ENCODE measurements at regions not wholly inside any gene's neighbourhood (a gene's known extent, or its start where the extent isn't known, plus 50 kb on each side); places are given as distances from the start of the nearest gene placed in this dataset.

DNA sequence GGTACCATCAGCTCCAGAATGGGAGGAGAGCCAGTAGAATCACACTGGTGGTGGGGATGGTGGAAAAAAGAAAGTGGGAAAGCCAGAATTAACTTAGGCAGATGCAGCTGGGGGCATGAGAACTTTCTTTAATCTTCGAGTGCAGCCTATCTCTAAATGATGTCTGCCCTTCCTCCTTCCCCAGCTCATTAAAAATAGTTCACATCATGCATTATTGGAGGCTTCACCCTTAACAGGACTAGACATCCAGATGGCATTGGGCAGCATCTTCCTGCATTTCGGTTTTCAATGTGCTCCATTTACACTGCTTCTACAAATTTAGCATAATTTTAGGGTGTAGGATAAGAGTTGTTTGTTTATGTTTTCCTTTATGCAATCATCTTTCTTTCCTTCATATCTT lies 272.8 kb downstream of the COG6 start:
- no peak overlapping the region for H3K27ac Mint-ChIP-seq
- TF ChIP-seq, protein P1, sequence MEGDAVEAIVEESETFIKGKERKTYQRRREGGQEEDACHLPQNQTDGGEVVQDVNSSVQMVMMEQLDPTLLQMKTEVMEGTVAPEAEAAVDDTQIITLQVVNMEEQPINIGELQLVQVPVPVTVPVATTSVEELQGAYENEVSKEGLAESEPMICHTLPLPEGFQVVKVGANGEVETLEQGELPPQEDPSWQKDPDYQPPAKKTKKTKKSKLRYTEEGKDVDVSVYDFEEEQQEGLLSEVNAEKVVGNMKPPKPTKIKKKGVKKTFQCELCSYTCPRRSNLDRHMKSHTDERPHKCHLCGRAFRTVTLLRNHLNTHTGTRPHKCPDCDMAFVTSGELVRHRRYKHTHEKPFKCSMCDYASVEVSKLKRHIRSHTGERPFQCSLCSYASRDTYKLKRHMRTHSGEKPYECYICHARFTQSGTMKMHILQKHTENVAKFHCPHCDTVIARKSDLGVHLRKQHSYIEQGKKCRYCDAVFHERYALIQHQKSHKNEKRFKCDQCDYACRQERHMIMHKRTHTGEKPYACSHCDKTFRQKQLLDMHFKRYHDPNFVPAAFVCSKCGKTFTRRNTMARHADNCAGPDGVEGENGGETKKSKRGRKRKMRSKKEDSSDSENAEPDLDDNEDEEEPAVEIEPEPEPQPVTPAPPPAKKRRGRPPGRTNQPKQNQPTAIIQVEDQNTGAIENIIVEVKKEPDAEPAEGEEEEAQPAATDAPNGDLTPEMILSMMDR (IDR thresholded peaks at IDR 0.05): no peak
- whole genome bisulfite sequencing (ENCODE audit: insufficient coverage): 80% methylated on average over 1 of the region's 2 CpGs
- no peak overlapping the region for H3K27ac ChIP-seq (ENCODE audit: low read depth in 1 of 2, low read length in 2 of 2)
- no peak overlapping the region for H3K4me2 ChIP-seq (replicated peaks; ENCODE audit: extremely low read depth, low read length, poor library complexity, severe bottlenecking)
- no peaks in the 10 kb centered on the region for H3K4me1 Mint-ChIP-seq
- H3K9me3 ChIP-seq (replicated peaks in 1 of 2; ENCODE audit: control insufficient read depth in 1 of 2, insufficient read depth in 1 of 2, low read length in 2 of 2): peaks cover 8 to 11% of the 10 kb centered on the region in 2 donors
- H3K36me3 ChIP-seq (replicated peaks in 1 of 2; ENCODE audit: control insufficient read depth in 1 of 2, insufficient read depth in 2 of 2, low read length in 2 of 2): no peaks in the 10 kb centered on the region
- H3K4me3 ChIP-seq (replicated peaks in 1 of 3; ENCODE audit: low read depth in 2 of 3, low read length in 3 of 3): no peak overlapping the region
- intact Hi-C loops (cut with micrococcal nuclease): no loop called here
- no peak overlapping the region for H2AFZ ChIP-seq (ENCODE audit: insufficient read depth, low read depth, low read length, poor library complexity, severe bottlenecking)
- DNase-seq: no peak
- H3K9ac ChIP-seq (ENCODE audit: insufficient read depth, low read length, poor library complexity, severe bottlenecking): no peak overlapping the region
- peaks cover 0 to 1% (median 0%) of the 10 kb centered on the region in 3 donors for H3K27me3 Mint-ChIP-seq (ENCODE audit: low read depth in 3 of 3)
- H3K4me1 ChIP-seq (ENCODE audit: control insufficient read depth in 1 of 2, insufficient read depth in 2 of 2, low read length in 2 of 2): no peaks in the 10 kb centered on the region
- no peak overlapping the region for H3K4me3 Mint-ChIP-seq
- H3K36me3 Mint-ChIP-seq: no peaks in the 10 kb centered on the region
- H3K79me2 ChIP-seq (ENCODE audit: insufficient read depth, low read length): no peaks in the 10 kb centered on the region
- no peaks in the 10 kb centered on the region for H3K27me3 ChIP-seq (ENCODE audit: control insufficient read depth in 2 of 2, insufficient read depth in 2 of 2, low read length in 2 of 2)
- peaks cover 11 to 25% (median 14%) of the 10 kb centered on the region in 7 donors for H3K9me3 Mint-ChIP-seq
- H4K20me1 ChIP-seq (ENCODE audit: insufficient read depth, low read length): no peaks in the 10 kb centered on the region

DNA sequence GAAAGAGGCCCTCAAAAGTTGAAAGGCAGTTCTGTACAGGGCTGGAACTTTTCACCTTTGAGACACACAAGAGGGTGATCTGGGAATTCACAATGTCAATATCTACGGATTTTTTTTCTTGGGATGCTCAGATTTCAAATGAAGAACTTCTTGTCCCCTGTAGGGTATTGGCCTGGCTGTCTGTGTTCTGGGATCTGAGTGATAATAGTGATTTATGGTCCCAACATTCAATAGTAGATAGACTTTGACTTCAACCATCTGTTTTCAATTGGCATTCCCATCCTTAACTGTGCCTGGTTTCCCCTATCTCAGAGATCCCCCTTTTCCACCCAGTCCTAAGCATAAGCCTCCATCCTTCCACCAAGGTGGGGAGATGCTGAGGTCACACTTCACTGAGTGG lies 274.1 kb downstream of the COG6 start:
- Mint-ChIP-seq H3K36me3 (no peaks in the 10 kb centered on the region), H3K27me3 (ENCODE audit: low read depth in 3 of 3) (peaks cover 0 to 1% (median 0%) of the 10 kb centered on the region in 3 donors), H3K4me3 (no peak overlapping the region), H3K4me1 (no peaks in the 10 kb centered on the region), H3K27ac (no peak overlapping the region), H3K9me3 (peaks cover 7 to 16% (median 11%) of the 10 kb centered on the region in 7 donors)
- no peak overlapping the region for H2AFZ ChIP-seq (ENCODE audit: insufficient read depth, low read depth, low read length, poor library complexity, severe bottlenecking)
- no peaks in the 10 kb centered on the region for H3K27me3 ChIP-seq (ENCODE audit: control insufficient read depth in 2 of 2, insufficient read depth in 2 of 2, low read length in 2 of 2)
- peaks cover 8 to 11% of the 10 kb centered on the region in 2 donors for H3K9me3 ChIP-seq (replicated peaks in 1 of 2; ENCODE audit: control insufficient read depth in 1 of 2, insufficient read depth in 1 of 2, low read length in 2 of 2)
- no peaks in the 10 kb centered on the region for H3K4me1 ChIP-seq (ENCODE audit: control insufficient read depth in 1 of 2, insufficient read depth in 2 of 2, low read length in 2 of 2)
- no CpG with 5 or more reads among the region's 1 CpG for WGBS (ENCODE audit: insufficient coverage)
- intact Hi-C loops (cut with micrococcal nuclease): no loop called here
- no peaks in the 10 kb centered on the region for H3K36me3 ChIP-seq (replicated peaks in 1 of 2; ENCODE audit: control insufficient read depth in 1 of 2, insufficient read depth in 2 of 2, low read length in 2 of 2)
- H3K4me2 ChIP-seq (replicated peaks; ENCODE audit: extremely low read depth, low read length, poor library complexity, severe bottlenecking): no peak overlapping the region
- no peaks in the 10 kb centered on the region for H4K20me1 ChIP-seq (ENCODE audit: insufficient read depth, low read length)
- no peak overlapping the region for H3K27ac ChIP-seq (ENCODE audit: low read depth in 1 of 2, low read length in 2 of 2)
- TF ChIP-seq, protein P1 (IDR thresholded peaks at IDR 0.05): no peak
- H3K4me3 ChIP-seq (replicated peaks in 1 of 3; ENCODE audit: low read depth in 2 of 3, low read length in 3 of 3): no peak overlapping the region
- DNase-seq: no peak
- no peaks in the 10 kb centered on the region for H3K79me2 ChIP-seq (ENCODE audit: insufficient read depth, low read length)
- H3K9ac ChIP-seq (ENCODE audit: insufficient read depth, low read length, poor library complexity, severe bottlenecking): no peak overlapping the region
